ENCODE measurements at regions not wholly inside any gene's neighbourhood (a gene's known extent, or its start where the extent isn't known, plus 50 kb on each side); places are given as distances from the start of the nearest gene placed in this dataset.

DNA sequence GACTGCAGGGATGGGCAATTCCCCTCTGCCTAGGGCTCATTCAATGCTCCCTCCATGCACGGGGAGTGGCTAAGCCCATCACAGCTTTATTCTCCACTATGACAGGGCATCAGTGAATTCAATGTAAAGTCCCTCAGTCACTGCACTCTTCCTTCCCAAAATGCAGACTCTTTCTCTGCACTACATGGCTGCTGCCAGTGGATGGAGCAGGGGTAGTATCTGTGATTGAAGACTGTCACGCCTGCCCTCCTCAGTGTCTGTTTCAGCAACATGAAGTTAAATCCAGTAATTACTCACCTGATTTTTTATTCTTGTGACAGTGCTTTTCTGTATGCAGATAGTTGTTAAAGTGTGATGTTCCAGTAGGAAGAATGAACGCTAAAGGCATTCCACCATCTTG is 1323.2 kb downstream of the AMY1C start:
- no peak for TF ChIP-seq FOXP2 (optimal IDR thresholded peaks at IDR 0.05; ENCODE audit: borderline replicate concordance, extremely low read depth, extremely low read length, insufficient read depth)
- TF ChIP-seq SIN3A (IDR thresholded peaks at IDR 0.05; ENCODE audit: borderline replicate concordance, insufficient read depth, low read length), result no peak
- no peak for TF ChIP-seq POLR2AphosphoS5 (IDR thresholded peaks at IDR 0.05; ENCODE audit: low read depth, low read length)
- TF ChIP-seq, protein P1, sequence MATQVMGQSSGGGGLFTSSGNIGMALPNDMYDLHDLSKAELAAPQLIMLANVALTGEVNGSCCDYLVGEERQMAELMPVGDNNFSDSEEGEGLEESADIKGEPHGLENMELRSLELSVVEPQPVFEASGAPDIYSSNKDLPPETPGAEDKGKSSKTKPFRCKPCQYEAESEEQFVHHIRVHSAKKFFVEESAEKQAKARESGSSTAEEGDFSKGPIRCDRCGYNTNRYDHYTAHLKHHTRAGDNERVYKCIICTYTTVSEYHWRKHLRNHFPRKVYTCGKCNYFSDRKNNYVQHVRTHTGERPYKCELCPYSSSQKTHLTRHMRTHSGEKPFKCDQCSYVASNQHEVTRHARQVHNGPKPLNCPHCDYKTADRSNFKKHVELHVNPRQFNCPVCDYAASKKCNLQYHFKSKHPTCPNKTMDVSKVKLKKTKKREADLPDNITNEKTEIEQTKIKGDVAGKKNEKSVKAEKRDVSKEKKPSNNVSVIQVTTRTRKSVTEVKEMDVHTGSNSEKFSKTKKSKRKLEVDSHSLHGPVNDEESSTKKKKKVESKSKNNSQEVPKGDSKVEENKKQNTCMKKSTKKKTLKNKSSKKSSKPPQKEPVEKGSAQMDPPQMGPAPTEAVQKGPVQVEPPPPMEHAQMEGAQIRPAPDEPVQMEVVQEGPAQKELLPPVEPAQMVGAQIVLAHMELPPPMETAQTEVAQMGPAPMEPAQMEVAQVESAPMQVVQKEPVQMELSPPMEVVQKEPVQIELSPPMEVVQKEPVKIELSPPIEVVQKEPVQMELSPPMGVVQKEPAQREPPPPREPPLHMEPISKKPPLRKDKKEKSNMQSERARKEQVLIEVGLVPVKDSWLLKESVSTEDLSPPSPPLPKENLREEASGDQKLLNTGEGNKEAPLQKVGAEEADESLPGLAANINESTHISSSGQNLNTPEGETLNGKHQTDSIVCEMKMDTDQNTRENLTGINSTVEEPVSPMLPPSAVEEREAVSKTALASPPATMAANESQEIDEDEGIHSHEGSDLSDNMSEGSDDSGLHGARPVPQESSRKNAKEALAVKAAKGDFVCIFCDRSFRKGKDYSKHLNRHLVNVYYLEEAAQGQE (IDR thresholded peaks at IDR 0.05; ENCODE audit: insufficient read depth in 1 of 2, low read depth in 2 of 2, low read length in 2 of 2), result no peak
- no peak for TF ChIP-seq TAF1 (IDR thresholded peaks at IDR 0.05; ENCODE audit: borderline replicate concordance, insufficient read depth, low read length)

DNA sequence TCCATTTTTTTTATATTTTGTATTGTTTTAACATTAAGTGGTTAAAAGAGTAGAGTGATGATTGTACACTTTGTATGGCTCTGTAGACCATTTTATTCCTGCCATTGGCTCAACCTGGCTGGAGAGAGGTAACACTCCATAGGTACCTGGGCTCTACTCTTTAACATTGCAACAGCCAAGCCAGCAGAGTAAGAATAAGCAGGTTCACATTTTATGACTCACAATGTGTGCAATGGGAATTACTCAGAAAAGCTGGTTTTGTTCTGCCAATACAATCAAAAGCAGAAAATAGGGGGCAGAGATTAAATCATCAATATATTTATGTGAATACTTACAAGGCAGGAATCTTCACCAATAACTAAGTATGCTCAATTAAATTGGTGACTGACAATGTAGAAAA is 1324.0 kb downstream of the AMY1C start:
- no peak for TF ChIP-seq TAF1 (IDR thresholded peaks at IDR 0.05; ENCODE audit: borderline replicate concordance, insufficient read depth, low read length)
- TF ChIP-seq, protein P1 (IDR thresholded peaks at IDR 0.05; ENCODE audit: insufficient read depth in 1 of 2, low read depth in 2 of 2, low read length in 2 of 2), result no peak
- TF ChIP-seq POLR2AphosphoS5 (IDR thresholded peaks at IDR 0.05; ENCODE audit: low read depth, low read length), result no peak
- TF ChIP-seq SIN3A (IDR thresholded peaks at IDR 0.05; ENCODE audit: borderline replicate concordance, insufficient read depth, low read length), result no peak
- TF ChIP-seq FOXP2 (optimal IDR thresholded peaks at IDR 0.05; ENCODE audit: borderline replicate concordance, extremely low read depth, extremely low read length, insufficient read depth), result no peak

DNA sequence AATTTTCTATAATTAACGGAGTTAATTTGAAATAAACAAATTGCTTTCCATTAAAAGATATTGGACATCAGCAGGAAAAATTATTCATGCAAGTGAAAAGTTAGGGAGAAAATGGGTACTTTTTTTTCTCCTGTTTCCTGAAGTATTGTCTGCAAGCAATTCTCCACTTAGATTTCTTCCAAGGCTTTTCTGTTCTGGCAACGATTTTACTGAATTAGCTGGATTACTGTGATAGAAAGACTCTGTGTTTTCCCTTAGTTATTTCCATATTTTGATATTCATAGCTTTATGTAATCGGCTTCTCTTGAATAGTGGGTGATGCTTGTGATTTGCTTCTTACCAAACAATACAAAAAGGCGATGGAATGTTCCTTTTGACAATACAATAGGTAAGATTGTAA is 1333.9 kb downstream of the AMY1C start:
- TF ChIP-seq, protein P1 (IDR thresholded peaks at IDR 0.05; ENCODE audit: insufficient read depth in 1 of 2, low read depth in 2 of 2, low read length in 2 of 2), result no peak
- no peak for TF ChIP-seq FOXP2 (optimal IDR thresholded peaks at IDR 0.05; ENCODE audit: borderline replicate concordance, extremely low read depth, extremely low read length, insufficient read depth)
- TF ChIP-seq POLR2AphosphoS5 (IDR thresholded peaks at IDR 0.05; ENCODE audit: low read depth, low read length), result no peak
- TF ChIP-seq SIN3A (IDR thresholded peaks at IDR 0.05; ENCODE audit: borderline replicate concordance, insufficient read depth, low read length), result no peak
- no peak for TF ChIP-seq TAF1 (IDR thresholded peaks at IDR 0.05; ENCODE audit: borderline replicate concordance, insufficient read depth, low read length)

DNA sequence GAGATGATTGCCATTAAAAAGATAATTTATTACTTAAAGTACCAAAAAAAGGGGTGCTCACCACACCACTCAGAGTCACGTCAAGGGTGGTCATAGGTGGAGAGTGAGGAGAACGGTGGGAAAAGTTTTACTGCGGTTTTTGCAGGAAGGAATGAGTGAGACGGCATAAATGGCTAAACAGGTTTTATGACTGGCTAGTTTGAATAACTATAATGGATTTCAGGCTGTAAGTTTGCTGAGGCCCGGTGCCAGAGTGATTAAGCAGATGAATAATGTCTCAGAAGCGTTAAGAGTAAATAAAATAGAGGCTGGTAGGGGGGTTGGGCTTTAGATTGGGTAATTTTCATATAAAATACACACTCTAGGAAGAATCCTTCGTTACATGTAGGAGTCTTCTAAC is 1337.8 kb downstream of the AMY1C start:
- TF ChIP-seq FOXP2 (optimal IDR thresholded peaks at IDR 0.05; ENCODE audit: borderline replicate concordance, extremely low read depth, extremely low read length, insufficient read depth) (no peak), SIN3A (IDR thresholded peaks at IDR 0.05; ENCODE audit: borderline replicate concordance, insufficient read depth, low read length) (no peak), POLR2AphosphoS5 (IDR thresholded peaks at IDR 0.05; ENCODE audit: low read depth, low read length) (no peak), TAF1 (IDR thresholded peaks at IDR 0.05; ENCODE audit: borderline replicate concordance, insufficient read depth, low read length) (no peak)
- TF ChIP-seq, protein P1 (IDR thresholded peaks at IDR 0.05; ENCODE audit: insufficient read depth in 1 of 2, low read depth in 2 of 2, low read length in 2 of 2), result no peak

DNA sequence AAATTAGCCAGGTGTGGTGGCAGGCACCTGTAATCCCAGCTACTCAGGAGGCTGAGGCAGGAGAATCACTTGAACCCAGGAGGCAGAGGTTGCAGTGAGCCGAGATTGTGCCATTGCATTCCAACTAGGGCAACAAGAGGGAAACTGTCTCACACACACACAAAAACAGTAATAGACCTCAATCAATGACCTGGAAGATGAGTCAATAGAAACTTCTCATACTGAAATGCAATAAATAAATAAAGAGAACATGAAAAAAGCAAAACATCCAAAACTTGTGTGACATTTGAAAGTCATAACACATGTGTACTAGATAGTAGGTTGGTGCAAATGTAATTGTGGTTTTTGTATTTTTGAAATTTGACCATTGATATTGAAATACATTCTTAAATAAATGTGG is 1338.5 kb downstream of the AMY1C start:
- no peak for TF ChIP-seq SIN3A (IDR thresholded peaks at IDR 0.05; ENCODE audit: borderline replicate concordance, insufficient read depth, low read length)
- TF ChIP-seq, protein P1 (IDR thresholded peaks at IDR 0.05; ENCODE audit: insufficient read depth in 1 of 2, low read depth in 2 of 2, low read length in 2 of 2), result no peak
- TF ChIP-seq FOXP2 (optimal IDR thresholded peaks at IDR 0.05; ENCODE audit: borderline replicate concordance, extremely low read depth, extremely low read length, insufficient read depth), result no peak
- no peak for TF ChIP-seq POLR2AphosphoS5 (IDR thresholded peaks at IDR 0.05; ENCODE audit: low read depth, low read length)
- no peak for TF ChIP-seq TAF1 (IDR thresholded peaks at IDR 0.05; ENCODE audit: borderline replicate concordance, insufficient read depth, low read length)
